ENCODE measurements at regions not wholly inside any gene's neighbourhood (a gene's known extent, or its start where the extent isn't known, plus 50 kb on each side); places are given as distances from the start of the nearest gene placed in this dataset.

DNA sequence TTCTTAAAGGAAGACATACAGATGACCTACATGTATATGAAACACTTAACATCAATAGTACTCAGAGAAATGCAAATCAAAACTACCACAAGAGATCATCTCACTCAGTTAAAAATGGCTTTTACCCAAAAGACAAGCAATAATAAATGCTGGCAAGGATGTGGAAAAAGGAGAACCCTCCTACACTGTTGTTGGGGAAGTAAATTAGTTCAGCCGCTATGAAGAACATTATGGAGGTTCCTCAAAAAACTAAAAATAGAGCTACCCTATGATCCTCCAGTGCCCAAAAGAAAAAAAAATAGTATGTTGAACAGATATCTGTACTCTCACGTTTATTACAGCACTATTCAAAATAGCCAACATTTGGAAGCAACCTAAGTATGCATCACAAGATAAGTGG, 1579.4 kb upstream of the TMEFF2 start:
- TF ChIP-seq, protein P1, sequence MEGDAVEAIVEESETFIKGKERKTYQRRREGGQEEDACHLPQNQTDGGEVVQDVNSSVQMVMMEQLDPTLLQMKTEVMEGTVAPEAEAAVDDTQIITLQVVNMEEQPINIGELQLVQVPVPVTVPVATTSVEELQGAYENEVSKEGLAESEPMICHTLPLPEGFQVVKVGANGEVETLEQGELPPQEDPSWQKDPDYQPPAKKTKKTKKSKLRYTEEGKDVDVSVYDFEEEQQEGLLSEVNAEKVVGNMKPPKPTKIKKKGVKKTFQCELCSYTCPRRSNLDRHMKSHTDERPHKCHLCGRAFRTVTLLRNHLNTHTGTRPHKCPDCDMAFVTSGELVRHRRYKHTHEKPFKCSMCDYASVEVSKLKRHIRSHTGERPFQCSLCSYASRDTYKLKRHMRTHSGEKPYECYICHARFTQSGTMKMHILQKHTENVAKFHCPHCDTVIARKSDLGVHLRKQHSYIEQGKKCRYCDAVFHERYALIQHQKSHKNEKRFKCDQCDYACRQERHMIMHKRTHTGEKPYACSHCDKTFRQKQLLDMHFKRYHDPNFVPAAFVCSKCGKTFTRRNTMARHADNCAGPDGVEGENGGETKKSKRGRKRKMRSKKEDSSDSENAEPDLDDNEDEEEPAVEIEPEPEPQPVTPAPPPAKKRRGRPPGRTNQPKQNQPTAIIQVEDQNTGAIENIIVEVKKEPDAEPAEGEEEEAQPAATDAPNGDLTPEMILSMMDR (IDR thresholded peaks at IDR 0.05; ENCODE audit: low read depth, low read length) = no peak
- no peak for TF ChIP-seq EZH2phosphoT487 (IDR thresholded peaks at IDR 0.05; ENCODE audit: low read depth)
